ENCODE measurements at regions not wholly inside any gene's neighbourhood (a gene's known extent, or its start where the extent isn't known, plus 50 kb on each side); places are given as distances from the start of the nearest gene placed in this dataset.

DNA sequence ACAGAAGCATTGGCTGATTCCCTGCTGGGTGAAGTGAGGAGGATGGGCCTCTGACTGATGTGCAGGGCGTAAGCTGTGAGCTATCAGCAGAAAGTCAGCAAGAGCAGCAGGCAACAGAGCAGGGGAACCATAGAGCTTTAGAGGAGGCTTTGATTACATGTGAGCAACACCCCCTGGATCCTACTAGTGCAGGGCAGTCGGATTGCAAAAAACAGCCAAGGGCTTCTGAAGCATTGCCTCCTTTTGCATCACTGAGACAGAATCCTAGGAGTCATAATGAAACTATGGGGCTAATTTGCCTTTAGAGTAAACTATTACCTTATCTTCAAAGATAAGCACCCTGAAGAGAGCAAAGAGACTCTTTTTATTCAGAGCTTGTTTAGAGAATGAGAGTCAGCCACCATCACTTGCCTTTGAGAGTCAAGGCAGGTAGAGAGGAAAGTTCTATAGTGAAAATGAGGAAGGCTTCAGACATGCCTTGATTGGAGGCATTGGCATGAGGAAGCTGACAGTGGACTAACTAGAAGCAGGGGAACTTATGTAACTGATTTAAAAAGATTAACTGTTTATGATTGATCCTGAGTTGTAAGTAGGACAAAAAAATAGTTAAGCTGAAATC, 420.3 kb downstream of the PDHA2 start:
- no peak overlapping the region for H3K4me3 ChIP-seq (ENCODE audit: low read length)
- no peak for DNase-seq (ENCODE audit: low read depth, low spot score)

DNA sequence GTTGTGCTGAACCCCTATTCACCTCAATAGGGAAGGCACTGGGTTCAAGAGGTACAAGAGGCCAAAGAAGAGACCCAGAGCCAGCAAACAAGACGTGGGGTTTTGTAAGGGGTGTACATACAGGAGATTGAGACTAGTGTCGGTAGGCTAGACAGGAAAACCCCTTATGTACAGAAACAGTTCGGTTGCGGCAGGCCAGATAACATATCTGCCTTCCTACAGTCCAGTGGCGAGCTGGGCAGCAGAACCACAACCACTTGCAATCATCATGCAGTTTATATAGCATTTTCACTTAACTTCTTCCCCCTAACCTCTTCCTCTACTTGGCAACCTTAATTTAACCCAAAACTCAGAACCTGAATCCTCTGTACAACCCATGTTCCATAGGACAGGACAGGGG, 422.2 kb downstream of the PDHA2 start:
- H3K4me3 ChIP-seq (ENCODE audit: low read length), result no peak overlapping the region
- DNase-seq (ENCODE audit: low read depth, low spot score), result no peak

DNA sequence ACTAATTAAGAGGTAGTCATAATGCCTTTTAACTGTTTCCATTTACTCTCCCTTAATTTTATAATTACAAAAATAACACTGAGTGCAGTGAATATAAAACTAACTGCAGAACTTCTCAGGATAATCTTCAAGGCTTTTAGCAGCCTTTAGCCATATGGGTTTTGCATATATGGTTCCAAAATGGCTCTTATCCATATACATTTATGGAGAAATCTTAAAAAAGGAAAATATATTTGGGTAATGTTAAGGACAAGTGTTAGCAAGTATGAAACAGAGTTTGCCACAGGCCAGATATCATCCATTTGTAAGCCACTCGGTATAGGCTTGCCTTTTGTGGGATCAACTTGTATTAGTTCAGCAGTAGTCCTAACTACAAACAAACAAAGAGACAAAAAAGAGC, 423.4 kb downstream of the PDHA2 start:
- H3K4me3 ChIP-seq (ENCODE audit: low read length), result no peak overlapping the region
- DNase-seq (ENCODE audit: low read depth, low spot score), result no peak

DNA sequence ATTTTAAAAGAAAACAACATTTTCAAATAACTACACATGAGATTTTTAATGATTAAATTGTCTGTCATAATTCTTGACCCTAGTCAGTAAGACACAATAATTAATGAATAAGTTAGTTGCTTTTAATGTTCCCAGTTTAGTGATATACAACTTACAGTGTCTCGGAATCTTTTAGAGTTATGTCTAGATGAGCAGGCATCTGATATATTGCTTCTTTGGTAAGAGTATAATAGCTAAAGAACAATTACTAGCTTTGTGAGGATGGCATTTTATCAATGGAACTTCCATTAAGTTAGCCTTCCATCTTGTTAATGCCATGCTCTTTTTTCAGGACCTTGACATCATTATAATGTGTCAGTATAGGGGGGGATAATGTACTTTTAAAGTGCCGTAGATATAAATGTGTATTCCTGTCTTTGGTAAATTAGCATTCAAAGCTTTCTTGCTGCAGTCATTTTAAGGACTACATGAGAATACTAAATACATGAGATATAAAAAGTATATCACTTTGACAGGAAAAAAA, 425.1 kb downstream of the PDHA2 start:
- no peak overlapping the region for H3K4me3 ChIP-seq (ENCODE audit: low read length)
- DNase-seq (ENCODE audit: low read depth, low spot score), result no peak

DNA sequence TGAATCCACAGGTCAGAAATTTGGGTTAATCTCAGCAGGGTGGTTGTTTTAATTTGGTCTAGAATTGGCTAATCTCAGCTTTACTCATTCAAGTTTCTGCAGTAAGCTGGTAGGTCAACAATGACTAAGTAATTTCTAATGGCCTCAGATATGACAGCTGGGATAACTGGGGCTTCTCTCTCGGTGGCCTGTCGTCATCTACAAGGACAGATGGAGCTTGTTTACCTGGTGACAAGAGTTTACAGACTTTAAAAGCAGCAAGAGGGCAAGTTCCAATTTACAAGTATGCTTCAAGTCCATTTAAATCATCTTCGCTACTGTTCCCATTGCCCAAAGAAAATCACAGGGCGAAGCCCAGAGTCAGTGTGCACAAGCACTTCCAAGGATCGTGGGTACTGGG, 453.9 kb downstream of the PDHA2 start:
- no peak for DNase-seq (ENCODE audit: low read depth, low spot score)
- no peak overlapping the region for H3K4me3 ChIP-seq (ENCODE audit: low read length)

DNA sequence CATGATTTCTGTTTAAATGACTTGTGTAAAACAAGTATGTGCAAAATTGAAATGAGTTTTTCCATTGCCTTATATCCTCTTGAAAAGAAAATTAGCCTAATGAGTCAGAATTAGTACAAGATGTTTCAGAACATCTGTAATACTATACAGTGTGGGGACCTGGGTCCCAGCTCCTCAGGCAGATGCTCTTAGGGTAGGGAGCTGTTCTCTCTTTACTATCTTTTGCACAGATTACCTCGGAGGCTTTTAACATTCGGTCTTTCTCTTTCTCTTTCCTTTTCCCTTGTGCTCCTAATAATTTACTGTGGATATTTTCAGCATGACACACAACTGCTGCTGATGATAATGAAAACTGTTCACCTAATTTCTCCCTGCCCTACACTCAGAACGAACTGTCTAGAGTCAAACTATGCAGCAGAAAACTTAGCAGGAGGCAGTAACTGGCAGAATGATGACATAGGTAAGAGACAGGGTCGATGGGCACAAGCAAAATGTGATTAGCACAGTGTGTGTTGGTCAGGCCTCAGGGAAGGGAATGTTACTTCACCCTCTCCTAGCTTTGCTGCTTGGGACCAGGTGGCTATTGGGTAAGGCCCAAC, 455.3 kb downstream of the PDHA2 start:
- no peak overlapping the region for H3K4me3 ChIP-seq (ENCODE audit: low read length)
- no peak for DNase-seq (ENCODE audit: low read depth, low spot score)

DNA sequence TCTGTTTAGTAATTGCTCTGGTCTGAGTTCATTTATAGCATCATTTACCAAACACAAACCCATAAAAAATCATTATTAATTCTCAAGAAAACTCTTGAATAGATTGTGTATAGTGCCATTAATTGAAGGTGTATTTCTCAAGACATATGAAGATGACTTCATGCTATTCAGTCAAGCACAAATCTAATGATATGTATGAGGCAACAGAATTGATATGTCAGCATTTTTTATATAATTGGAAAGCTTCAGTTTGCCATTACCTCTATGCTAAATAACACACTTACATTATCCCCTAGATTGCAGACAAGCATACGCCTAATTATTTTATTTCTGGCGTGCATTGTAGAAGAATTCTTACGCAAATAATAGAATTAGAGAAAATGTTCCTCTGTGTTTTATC, 461.8 kb downstream of the PDHA2 start:
- DNase-seq (ENCODE audit: low read depth, low spot score), result no peak
- H3K4me3 ChIP-seq (ENCODE audit: low read length), result no peak overlapping the region

DNA sequence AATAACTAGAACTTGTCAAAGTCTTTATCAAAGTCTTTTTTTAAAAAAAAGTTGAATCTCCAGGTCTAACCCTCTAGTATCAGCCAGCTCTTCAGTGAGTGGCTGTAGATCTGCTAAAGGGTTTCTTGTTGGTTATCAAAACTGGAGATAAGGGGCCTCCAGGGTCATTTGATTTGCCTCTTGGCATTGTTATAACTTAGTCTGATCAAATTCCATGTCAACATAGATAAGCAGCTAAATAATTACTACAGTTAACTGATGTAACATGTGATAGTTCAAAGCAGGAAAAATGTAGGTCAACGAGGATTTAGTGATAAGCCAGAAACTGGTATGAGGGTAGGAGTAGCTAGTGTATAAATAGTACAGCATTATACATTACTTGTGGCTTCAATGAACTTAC, 465.1 kb downstream of the PDHA2 start:
- DNase-seq (ENCODE audit: low read depth, low spot score), result no peak
- no peak overlapping the region for H3K4me3 ChIP-seq (ENCODE audit: low read length)

DNA sequence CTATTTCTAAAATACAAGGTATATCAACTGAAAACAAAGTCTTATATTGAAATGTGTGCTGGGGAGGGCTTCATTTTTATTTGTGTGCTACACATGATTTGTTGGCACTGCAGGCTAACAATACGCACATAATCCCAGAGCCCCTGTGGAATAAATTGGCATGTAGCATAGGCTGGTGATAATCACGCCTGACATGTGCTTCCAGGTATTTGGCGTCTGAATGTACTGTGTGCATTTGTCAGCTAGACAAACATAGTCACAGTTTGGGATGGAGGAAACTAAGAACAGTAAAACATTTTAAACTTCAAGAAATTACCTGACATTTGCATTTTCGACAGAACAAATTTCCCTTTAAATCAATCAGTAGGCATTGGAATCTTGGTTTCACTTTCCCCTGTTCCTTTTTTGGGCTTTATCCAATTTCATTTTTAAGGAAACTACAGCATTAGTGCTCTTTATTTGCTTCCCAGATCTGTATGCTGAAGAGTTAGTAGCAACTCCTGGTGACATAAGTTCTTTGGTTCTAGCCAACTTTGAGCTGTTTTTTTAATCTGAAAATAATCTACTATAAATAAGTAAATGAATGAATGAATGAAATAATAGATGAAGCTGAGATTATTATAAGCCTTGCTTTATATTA, 472.3 kb downstream of the PDHA2 start:
- DNase-seq (ENCODE audit: low read depth, low spot score), result no peak
- H3K4me3 ChIP-seq (ENCODE audit: low read length), result no peak overlapping the region

DNA sequence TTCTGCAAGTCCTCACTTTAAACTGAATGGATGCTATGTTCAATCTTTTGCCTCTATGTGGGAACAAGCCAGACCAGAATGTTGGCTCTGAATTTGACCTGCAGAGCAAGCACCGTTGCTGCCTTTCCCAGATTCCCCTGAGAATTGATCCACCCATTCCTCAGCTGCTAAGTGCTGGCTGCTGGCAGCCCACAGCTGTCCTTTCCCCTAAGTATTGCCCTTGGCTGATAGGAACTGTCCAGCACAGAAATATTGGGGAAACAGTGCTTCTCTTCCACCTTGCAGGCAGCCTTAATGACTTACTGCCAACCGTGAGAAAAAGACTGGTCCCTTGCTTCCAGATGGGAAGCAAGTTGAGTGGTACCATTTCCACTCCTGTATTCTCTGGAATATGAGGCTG, 475.9 kb downstream of the PDHA2 start:
- DNase-seq (ENCODE audit: low read depth, low spot score), result no peak
- no peak overlapping the region for H3K4me3 ChIP-seq (ENCODE audit: low read length)

DNA sequence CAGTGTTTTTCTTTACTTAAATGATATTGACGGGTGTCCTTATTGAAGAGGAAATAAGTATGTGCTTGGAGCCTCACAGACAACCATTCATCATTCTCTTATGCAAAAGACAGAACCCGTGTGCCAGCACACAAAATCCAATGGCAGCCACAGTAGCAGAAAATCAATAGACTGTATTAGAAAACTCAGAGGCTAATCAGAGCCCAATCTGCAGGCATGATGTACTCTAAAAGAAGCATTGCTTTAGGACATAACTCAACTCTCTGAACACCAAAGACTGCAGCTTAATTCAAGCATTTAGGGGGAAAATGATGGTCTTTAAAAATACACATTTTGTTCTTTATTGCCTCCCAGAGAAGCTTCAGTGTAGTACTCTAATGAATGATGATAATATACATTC, 476.9 kb downstream of the PDHA2 start:
- no peak for DNase-seq (ENCODE audit: low read depth, low spot score)
- H3K4me3 ChIP-seq (ENCODE audit: low read length), result no peak overlapping the region

DNA sequence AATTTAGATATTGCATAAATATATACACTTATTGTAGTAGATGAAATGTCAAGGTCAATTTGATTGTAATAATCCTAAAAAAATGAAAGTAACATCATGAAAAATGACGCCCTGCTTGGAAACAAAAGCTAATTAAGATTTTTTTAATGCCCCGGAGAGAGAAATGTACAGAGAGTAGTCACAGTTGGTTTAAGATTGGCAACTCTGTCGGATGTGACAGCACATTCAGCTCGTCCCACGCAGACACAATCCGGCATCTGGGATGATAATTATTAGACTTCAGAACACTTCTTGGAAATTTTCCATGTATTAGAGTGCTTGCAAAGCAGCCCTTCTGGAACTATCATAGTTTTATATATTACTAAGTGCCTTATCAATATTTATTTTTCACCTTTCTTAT, 478.0 kb downstream of the PDHA2 start:
- no peak for DNase-seq (ENCODE audit: low read depth, low spot score)
- H3K4me3 ChIP-seq (ENCODE audit: low read length), result no peak overlapping the region

DNA sequence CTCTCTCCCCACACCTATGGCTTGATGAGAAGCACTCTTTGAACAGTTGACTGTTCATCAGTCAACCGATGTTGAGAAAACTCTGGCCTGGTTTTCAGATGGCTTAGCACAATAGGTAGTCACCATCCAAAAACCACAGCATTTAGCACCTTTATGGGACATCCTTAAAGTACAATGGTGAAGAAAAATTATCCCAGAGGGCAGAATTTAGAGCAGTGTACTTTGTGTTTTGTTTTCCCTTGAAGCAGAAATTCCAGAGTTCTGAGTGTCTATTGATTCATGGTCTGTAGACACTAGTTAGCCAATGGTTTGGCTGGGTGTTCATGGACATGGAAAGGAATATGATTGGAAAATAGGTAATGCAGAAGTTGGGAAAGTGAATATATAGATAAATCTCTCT, 487.0 kb downstream of the PDHA2 start:
- DNase-seq (ENCODE audit: low read depth, low spot score), result no peak
- H3K4me3 ChIP-seq (ENCODE audit: low read length), result no peak overlapping the region

DNA sequence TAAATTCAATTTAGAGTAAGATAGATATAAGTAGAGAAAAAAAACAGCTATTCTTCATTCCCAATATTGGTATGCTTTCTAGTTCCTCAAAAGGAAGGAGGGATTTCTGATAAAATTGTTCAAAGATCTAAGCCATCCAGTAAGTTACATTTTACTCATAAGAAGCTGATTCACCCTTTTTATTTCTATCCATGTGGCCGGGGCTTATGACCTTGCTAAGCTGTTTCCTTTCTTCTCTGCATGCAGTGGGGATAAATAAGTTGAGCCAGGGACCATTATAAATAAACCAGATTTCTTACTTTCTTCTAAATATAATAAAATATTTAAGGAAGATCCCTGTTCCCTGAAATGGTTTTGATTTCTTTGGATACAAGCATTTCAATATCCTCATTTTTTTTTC, 502.3 kb downstream of the PDHA2 start:
- no peak for DNase-seq (ENCODE audit: low read depth, low spot score)
- H3K4me3 ChIP-seq (ENCODE audit: low read length), result no peak overlapping the region

DNA sequence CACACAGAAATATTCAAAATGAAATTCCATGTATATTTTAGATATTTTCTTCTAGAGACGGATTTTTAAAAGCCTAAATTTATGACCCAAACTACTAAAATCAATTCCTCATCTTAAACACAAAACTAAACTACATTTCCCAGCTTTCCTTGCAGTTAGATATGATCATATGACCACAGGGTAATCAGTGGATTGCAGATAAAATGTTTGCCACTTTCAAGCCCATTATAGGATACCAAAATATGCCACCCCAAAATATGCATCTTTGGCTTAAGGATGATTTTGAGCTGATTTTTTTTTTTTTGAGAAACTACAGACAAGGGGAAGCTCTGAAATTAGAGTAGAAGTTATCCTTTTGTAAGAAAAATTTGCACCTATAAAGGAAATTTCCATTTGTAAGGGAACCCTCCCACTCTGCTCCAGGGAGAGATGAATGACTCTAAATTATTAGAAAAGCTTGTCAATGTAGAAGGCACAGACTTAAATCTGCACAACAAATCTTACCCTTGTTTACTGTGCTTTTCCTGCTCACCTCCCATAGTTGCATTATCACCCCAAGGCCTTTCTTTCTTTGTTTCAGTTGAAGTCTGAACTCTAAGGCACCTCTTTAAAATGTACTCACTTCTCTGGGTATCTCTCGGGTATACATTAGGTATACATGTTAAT, 503.0 kb downstream of the PDHA2 start:
- DNase-seq (ENCODE audit: low read depth, low spot score), result no peak
- no peak overlapping the region for H3K4me3 ChIP-seq (ENCODE audit: low read length)

DNA sequence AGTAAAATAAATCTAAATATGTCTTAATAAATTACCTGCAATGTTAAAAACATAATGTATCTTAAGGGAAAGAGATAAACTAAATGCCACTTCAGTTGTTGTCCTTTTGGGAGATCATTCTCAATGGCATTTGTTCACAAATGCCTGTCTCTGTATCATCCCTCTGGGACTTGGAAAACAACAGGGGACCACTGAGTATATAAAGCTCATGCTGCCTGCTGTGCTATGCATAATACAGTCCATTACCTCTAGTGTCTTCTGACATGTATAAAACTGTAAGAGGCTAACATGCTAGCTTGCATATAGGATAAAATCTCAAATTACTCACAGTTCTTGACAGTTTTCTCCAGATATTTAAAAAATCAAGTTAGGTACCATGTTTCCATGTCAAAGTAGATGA, 503.9 kb downstream of the PDHA2 start:
- no peak overlapping the region for H3K4me3 ChIP-seq (ENCODE audit: low read length)
- DNase-seq (ENCODE audit: low read depth, low spot score), result no peak

DNA sequence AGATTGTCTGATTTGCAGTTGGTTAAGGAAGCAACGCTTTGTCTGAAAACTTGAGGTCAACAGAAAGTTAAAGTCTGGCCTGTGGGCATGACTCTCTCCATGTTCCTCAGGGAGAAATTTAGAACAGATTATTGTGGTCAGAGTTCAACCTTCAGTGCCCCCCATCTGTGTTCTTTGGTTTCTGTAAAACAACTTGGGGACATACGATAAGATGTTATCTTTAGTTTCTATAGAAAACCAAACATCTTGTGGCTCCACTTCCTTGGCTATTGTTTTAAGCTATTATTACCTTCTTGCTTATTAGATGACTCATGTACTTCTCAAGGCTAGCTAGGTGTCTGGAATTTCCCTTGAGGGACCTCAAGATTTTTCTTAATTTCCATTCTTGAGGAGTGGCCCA, 507.7 kb downstream of the PDHA2 start:
- DNase-seq (ENCODE audit: low read depth, low spot score), result no peak
- no peak overlapping the region for H3K4me3 ChIP-seq (ENCODE audit: low read length)

DNA sequence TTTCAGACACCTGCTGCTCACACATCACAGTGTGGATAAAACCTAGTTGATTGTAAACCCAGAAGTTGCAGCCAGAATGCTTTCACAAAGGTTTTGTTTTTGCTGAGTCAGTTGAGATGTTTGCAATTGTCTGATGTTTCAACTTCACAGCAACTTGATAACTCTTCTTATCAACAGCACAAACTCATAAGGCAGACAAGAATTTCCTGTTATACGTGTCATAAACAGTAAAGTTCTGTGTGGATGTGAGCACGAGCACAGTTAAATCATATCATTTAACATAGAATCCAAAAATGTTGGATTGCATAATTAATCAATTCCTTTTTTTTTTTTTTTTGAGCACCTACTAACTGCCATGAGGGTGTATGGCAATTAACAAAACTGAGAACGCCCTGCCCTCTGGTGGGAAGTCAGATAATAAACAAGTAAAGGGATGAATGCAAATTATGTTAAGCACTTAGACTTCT, 512.2 kb downstream of the PDHA2 start:
- DNase-seq (ENCODE audit: low read depth, low spot score), result peak; percentile 28
- no peak overlapping the region for H3K4me3 ChIP-seq (ENCODE audit: low read length)

DNA sequence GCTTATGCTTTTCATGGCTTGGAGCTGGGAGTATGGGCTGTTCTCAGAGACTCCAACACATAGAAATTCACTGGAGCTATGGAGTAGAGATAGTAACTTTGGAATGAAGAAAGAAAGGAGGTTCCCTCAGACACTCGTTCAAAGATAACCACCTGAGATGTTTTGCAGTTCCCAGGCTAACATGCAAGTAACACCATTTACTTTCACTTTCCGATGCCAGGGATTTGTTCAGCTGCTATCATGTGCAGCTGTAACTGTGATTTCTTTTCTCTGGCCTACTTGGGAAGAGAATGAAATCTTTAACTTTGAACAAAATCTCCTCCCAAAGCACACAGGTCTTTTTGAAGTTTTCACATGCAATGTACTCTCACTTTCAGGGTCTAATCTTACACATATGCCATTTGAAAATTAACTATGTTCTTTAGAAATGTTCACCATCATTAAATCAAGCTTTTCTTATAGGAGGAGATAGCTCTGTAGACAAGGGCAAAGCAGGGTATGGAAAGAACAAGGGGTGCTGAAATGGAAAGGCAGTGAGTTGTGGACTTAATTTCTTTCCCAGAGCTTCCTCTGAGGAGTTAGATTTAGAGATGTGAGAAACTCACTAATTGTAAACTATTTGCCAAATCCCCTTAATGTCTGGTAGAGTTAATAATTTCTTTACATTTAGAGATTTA, 514.3 kb downstream of the PDHA2 start:
- DNase-seq (ENCODE audit: low read depth, low spot score), result no peak

DNA sequence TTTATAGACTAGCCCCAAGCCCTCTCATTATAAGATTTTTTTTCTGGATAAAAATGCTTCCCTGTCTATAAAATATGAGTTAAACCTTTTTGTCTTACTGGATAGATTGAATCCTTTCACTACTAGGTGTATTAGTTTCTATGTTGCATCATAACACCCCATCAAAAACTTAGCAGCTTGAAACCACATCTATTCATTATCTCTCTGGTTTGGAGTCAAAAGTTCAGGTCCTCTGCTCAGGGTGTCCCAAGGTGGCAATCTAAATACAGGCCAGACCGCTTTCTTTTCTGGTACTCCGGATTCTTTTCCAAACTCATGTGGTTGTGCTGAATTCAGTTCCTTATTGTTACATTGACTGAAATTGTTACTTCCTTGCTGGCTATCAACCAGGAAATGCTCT, 515.5 kb downstream of the PDHA2 start:
- DNase-seq (ENCODE audit: low read depth, low spot score), result no peak
- no peak overlapping the region for H3K4me3 ChIP-seq (ENCODE audit: low read length)

More for the DNA sequence above, 514.3 kb downstream of the PDHA2 start:
- H3K4me3 ChIP-seq (ENCODE audit: low read length), result no peak overlapping the region

Measured in Jurkat, Clone E6-1 (cell line).